Kidney (tissue), 13 donors: ENCODE measurements at regions not wholly inside any gene's neighbourhood (a gene's known extent, or its start where the extent isn't known, plus 50 kb on each side); places are given as distances from the start of the nearest gene placed in this dataset.
A peak's percentile ranks its signal among the peaks of the same experiment; 100 is the strongest.
"Not testable (repeated sequence)": the region's sequence is repeated elsewhere in the genome, so short reads cannot be mapped to it uniquely, and the experiment has no call there.

Source experiments
- DNase-seq, 5 donors: peaks; one replicate each; pipeline ENCODE4 v3.0.0-alpha.2; 2013 to 2020
- FAIRE-seq: peaks from 2 replicates; lab custom pipeline; 2012; peaks lifted over from hg19 to GRCh38; lab: Jason Lieb, UNC
- H3K27ac ChIP-seq, 2 donors: one replicate each; pipeline ENCODE4 v1.7.0; 2013; ENCODE audit warnings: low read depth in 2 of 2, low read length in 2 of 2, inconsistent platforms in 1 of 2
- H3K27me3 ChIP-seq: one replicate; pipeline ENCODE4 v1.7.1; 2013; ENCODE audit warnings: low read length, inconsistent platforms; ENCODE audit not compliant: control insufficient read depth, insufficient read depth
- H3K36me3 ChIP-seq, 3 donors: one replicate each; pipeline versions ENCODE4 v1.7.0 to v1.7.1; 2013; ENCODE audit warnings: low read length in 3 of 3, control low read depth in 1 of 3, inconsistent platforms in 1 of 3; ENCODE audit not compliant: insufficient read depth in 3 of 3, control insufficient read depth in 2 of 3
- H3K4me1 ChIP-seq, 3 donors: one replicate each; pipeline versions ENCODE4 v1.7.0 to v1.7.1; 2013; ENCODE audit warnings: low read length in 3 of 3, inconsistent platforms in 1 of 3, low read depth in 1 of 3; ENCODE audit not compliant: control insufficient read depth in 2 of 3, insufficient read depth in 2 of 3
- H3K4me3 ChIP-seq, 3 donors: one replicate each; pipeline versions ENCODE4 v1.7.0 to v1.8.1; 2013; ENCODE audit warnings: low read length in 3 of 3, control low read depth in 1 of 3, inconsistent platforms in 1 of 3
- H3K9ac ChIP-seq, 3 donors: one replicate each; pipeline versions ENCODE4 v1.7.0 to v1.7.1; 2013; ENCODE audit warnings: low read length in 3 of 3, control low read depth in 1 of 3, inconsistent platforms in 1 of 3
- H3K9me3 ChIP-seq, 3 donors: one replicate each; pipeline versions ENCODE4 v1.7.0 to v1.7.1; 2013; ENCODE audit warnings: low read length in 3 of 3, control low read depth in 1 of 3, inconsistent platforms in 1 of 3; ENCODE audit not compliant: control insufficient read depth in 2 of 3, insufficient read depth in 1 of 3
- CTCF ChIP-seq: IDR thresholded peaks from 3 replicates; pipeline ENCODE4 v1.5.1; 2012; ENCODE audit warnings: mild to moderate bottlenecking, moderate library complexity, borderline replicate concordance; ENCODE audit not compliant: insufficient read depth; ENCODE audit errors: extremely low read depth
- intact Hi-C: fragments of 100-400 bp; cut with DNase I; formaldehyde crosslinking; loops from one replicate; pipeline ENCODE4 v1.11.1; 2022
- donor health status: control.
- donor health status: control.
- donor health status: control.
- donor health status: control.
- donor health status: control.
- donor health status: DM: yes; HTN: yes; CAD: no.
- donor health status: Normal renal cell carcinoma (clear cell type).

- no peaks in the 10 kb centered on the region for H3K9me3 ChIP-seq
- H3K4me1 ChIP-seq = peaks cover 3 to 8% (median 3%) of the 10 kb centered on the region in 3 donors
- no peak overlapping the region for H3K4me3 ChIP-seq
- H3K36me3 ChIP-seq = no peaks in the 10 kb centered on the region
- DNase-seq (no peak), FAIRE-seq (no peak)
- H3K9ac ChIP-seq = no peak overlapping the region
- no peak overlapping the region for H3K27ac ChIP-seq
- TF ChIP-seq CTCF = no peak
- intact Hi-C loops = no loop called here
- no peaks in the 10 kb centered on the region for H3K27me3 ChIP-seq
Measured at GRCh38 chr16:85286066-85286831, 174.0 kb upstream of the CIBAR2 start.

- Histone ChIP-seq H3K4me1 (peaks cover 3 to 8% (median 3%) of the 10 kb centered on the region in 3 donors), H3K9ac (no peak overlapping the region), H3K27ac (no peak overlapping the region), H3K27me3 (no peaks in the 10 kb centered on the region), H3K36me3 (no peaks in the 10 kb centered on the region), H3K9me3 (no peaks in the 10 kb centered on the region), H3K4me3 (no peak overlapping the region)
- FAIRE-seq (no peak), DNase-seq (peak; percentile 84 to 93 (median 85))
- no peak for TF ChIP-seq CTCF
- intact Hi-C loops = no loop called here
Measured at GRCh38 chr16:85286951-85287814, 174.9 kb upstream of the CIBAR2 start.

- H3K36me3 ChIP-seq, intact Hi-C loops, FAIRE-seq, H3K9ac ChIP-seq, H3K4me3 ChIP-seq, DNase-seq, H3K27me3 ChIP-seq, H3K27ac ChIP-seq, H3K9me3 ChIP-seq, H3K4me1 ChIP-seq: not testable (repeated sequence)
Measured at GRCh38 chr16:85287815-85288109, 175.5 kb upstream of the CIBAR2 start.

- intact Hi-C loops = no loop called here
- no peak overlapping the region for H3K9ac ChIP-seq
- no peaks in the 10 kb centered on the region for H3K9me3 ChIP-seq
- H3K27me3 ChIP-seq = no peaks in the 10 kb centered on the region
- no peak for FAIRE-seq
- H3K27ac ChIP-seq = no peak overlapping the region
- no peak for TF ChIP-seq CTCF
- no peak for DNase-seq
- no peaks in the 10 kb centered on the region for H3K36me3 ChIP-seq
- H3K4me1 ChIP-seq = peaks cover 3 to 8% (median 3%) of the 10 kb centered on the region in 3 donors
- no peak overlapping the region for H3K4me3 ChIP-seq
Measured at GRCh38 chr16:85288341-85288868, 176.1 kb upstream of the CIBAR2 start.
